Tibial nerve (tissue), 4 donors: ENCODE measurements at regions not wholly inside any gene's neighbourhood (a gene's known extent, or its start where the extent isn't known, plus 50 kb on each side); places are given as distances from the start of the nearest gene placed in this dataset.

Experiments used
- DNase-seq, 2 donors: peaks; one replicate each; pipeline ENCODE4 v3.0.0-alpha.2; 2019; ENCODE audit warnings: low spot score in 2 of 2
- H3K27ac ChIP-seq, 4 donors: fragments of 200-600 bp; sonication (generic) in 3 of 4; one replicate each; pipeline ENCODE4 v1.5.1; 2017 to 2019; ENCODE audit warnings: mild to moderate bottlenecking in 1 of 4
- H3K27me3 ChIP-seq, 2 donors: fragments of 200-600 bp; sonication (generic) in 1 of 2; one replicate each; pipeline versions ENCODE4 v1.5.1 to v1.6.0; 2017 to 2019
- H3K36me3 ChIP-seq, 3 donors: fragments of 200-600 bp; sonication (generic); one replicate each; pipeline ENCODE4 v1.5.1; 2018 to 2019
- H3K4me1 ChIP-seq, 4 donors: fragments of 200-600 bp; sonication (generic) in 3 of 4; one replicate each; pipeline ENCODE4 v1.5.1; 2017 to 2019
- H3K4me3 ChIP-seq, 4 donors: fragments of 200-600 bp; sonication (generic) in 3 of 4; one replicate each; pipeline ENCODE4 v1.5.1; 2017 to 2019; ENCODE audit warnings: mild to moderate bottlenecking in 1 of 4, moderate library complexity in 1 of 4
- H3K9me3 ChIP-seq, 4 donors: fragments of 200-600 bp; sonication (generic) in 3 of 4; one replicate each; pipeline ENCODE4 v1.5.1; 2017 to 2019
- CTCF ChIP-seq, 5 experiments: fragments of 200-600 bp in 3 of 5; fragments of 450-650 bp in 2 of 5; sonication (generic) in 3 of 5; IDR thresholded peaks; one replicate each; pipeline ENCODE4 v1.5.1; 2016 to 2019; ENCODE audit warnings: antibody characterized with exemption in 5 of 5, mild to moderate bottlenecking in 3 of 5, moderate library complexity in 2 of 5
- EP300 ChIP-seq, 2 donors: sonication (generic); formaldehyde crosslinking; IDR thresholded peaks; one replicate each; pipeline ENCODE4 v1.6.1; 2017; ENCODE audit warnings: antibody characterized with exemption in 2 of 2, mild to moderate bottlenecking in 1 of 2
- POLR2A ChIP-seq, 2 donors: fragments of 450-650 bp; IDR thresholded peaks; one replicate each; pipeline ENCODE4 v1.6.1; 2017; ENCODE audit warnings: antibody characterized with exemption in 2 of 2, mild to moderate bottlenecking in 2 of 2, moderate library complexity in 2 of 2
- WGBS, 2 donors: methylation state at CpG; one replicate each; pipeline ENCODE4 v1.1.5; 2018; 5-methylcytosine and 5-hydroxymethylcytosine counted together

- WGBS, 2 donors, result 89 to 92% methylated on average over 1 of the region's 1 CpG
- TF ChIP-seq EP300 (IDR thresholded peaks at IDR 0.05) (no peak), CTCF (IDR thresholded peaks at IDR 0.05) (no peak), POLR2A (IDR thresholded peaks at IDR 0.05) (no peak)
- Histone ChIP-seq H3K36me3 (peaks cover 0 to 19% (median 0%) of the 10 kb centered on the region in 3 donors), H3K27me3 (no peaks in the 10 kb centered on the region), H3K4me1 (peaks cover 0 to under 1% (median under 1%) of the 10 kb centered on the region in 4 donors), H3K9me3 (peaks cover 0 to 17% (median 0%) of the 10 kb centered on the region in 4 donors), H3K27ac (no peak overlapping the region), H3K4me3 (no peak overlapping the region)
- no peak for DNase-seq
Observed at GRCh38 chr15:96242761-96243160, 87.7 kb upstream of the NR2F2 start.

- no peak overlapping the region for H3K4me3 ChIP-seq
Observed at GRCh38 chr15:96243701-96244100, 86.8 kb upstream of the NR2F2 start.

GRCh38 chr15:96245252-96245651 is 85.2 kb upstream of the NR2F2 start:
- 98 to 100% methylated on average over 2 of the region's 2 CpGs for WGBS, 2 donors
- DNase-seq, result no peak
- H3K36me3 ChIP-seq, result peaks cover 0 to 41% (median 0%) of the 10 kb centered on the region in 3 donors

More at GRCh38 chr15:96243701-96244100, 86.8 kb upstream of the NR2F2 start:
- H3K27me3 ChIP-seq, result no peaks in the 10 kb centered on the region
- WGBS, 2 donors, result 44 to 49% methylated on average over 4 of the region's 4 CpGs
- peaks cover 0 to 17% (median 0%) of the 10 kb centered on the region in 4 donors for H3K9me3 ChIP-seq
- peak overlapping the region in 2 of 4 donors; percentile 53 to 54 for H3K27ac ChIP-seq
- peaks cover 0 to 27% (median 0%) of the 10 kb centered on the region in 3 donors for H3K36me3 ChIP-seq
- no peak for DNase-seq
- TF ChIP-seq POLR2A (IDR thresholded peaks at IDR 0.05) (no peak), CTCF (IDR thresholded peaks at IDR 0.05) (no peak), EP300 (IDR thresholded peaks at IDR 0.05) (no peak)
- H3K4me1 ChIP-seq, result no peaks in the 10 kb centered on the region

GRCh38 chr15:96246057-96246456 is 84.4 kb upstream of the NR2F2 start:
- WGBS, 2 donors, result 85 to 92% methylated on average over 4 of the region's 4 CpGs
- Histone ChIP-seq H3K27ac (no peak overlapping the region), H3K4me3 (no peak overlapping the region), H3K27me3 (no peaks in the 10 kb centered on the region), H3K36me3 (peaks cover 0 to 47% (median 0%) of the 10 kb centered on the region in 3 donors), H3K9me3 (peaks cover 0 to 12% (median 0%) of the 10 kb centered on the region in 4 donors), H3K4me1 (no peaks in the 10 kb centered on the region)
- DNase-seq, result no peak
- TF ChIP-seq EP300 (IDR thresholded peaks at IDR 0.05), result no peak
- no peak for TF ChIP-seq CTCF (IDR thresholded peaks at IDR 0.05)
- TF ChIP-seq POLR2A (IDR thresholded peaks at IDR 0.05), result no peak

More at GRCh38 chr15:96245252-96245651, 85.2 kb upstream of the NR2F2 start:
- TF ChIP-seq POLR2A (IDR thresholded peaks at IDR 0.05) (no peak), CTCF (IDR thresholded peaks at IDR 0.05) (no peak)
- H3K4me1 ChIP-seq, result no peaks in the 10 kb centered on the region
- H3K27ac ChIP-seq, result no peak overlapping the region
- H3K27me3 ChIP-seq, result no peaks in the 10 kb centered on the region
- H3K4me3 ChIP-seq, result no peak overlapping the region
- H3K9me3 ChIP-seq, result peaks cover 0 to 17% (median 0%) of the 10 kb centered on the region in 4 donors

GRCh38 chr15:96247621-96248305 is 82.7 kb upstream of the NR2F2 start:
- Histone ChIP-seq H3K4me3 (no peak overlapping the region), H3K27ac (no peak overlapping the region), H3K36me3 (peaks cover 0 to 64% (median 0%) of the 10 kb centered on the region in 3 donors), H3K4me1 (no peaks in the 10 kb centered on the region), H3K27me3 (no peaks in the 10 kb centered on the region), H3K9me3 (peaks cover 0 to 10% (median 0%) of the 10 kb centered on the region in 4 donors)
- 89 to 91% methylated on average over 2 of the region's 2 CpGs for WGBS, 2 donors
- TF ChIP-seq EP300 (IDR thresholded peaks at IDR 0.05) (no peak), POLR2A (IDR thresholded peaks at IDR 0.05) (no peak), CTCF (IDR thresholded peaks at IDR 0.05) (no peak)
- DNase-seq, result no peak
